ENCODE measurements at regions not wholly inside any gene's neighbourhood (a gene's known extent, or its start where the extent isn't known, plus 50 kb on each side); places are given as distances from the start of the nearest gene placed in this dataset.

DNA sequence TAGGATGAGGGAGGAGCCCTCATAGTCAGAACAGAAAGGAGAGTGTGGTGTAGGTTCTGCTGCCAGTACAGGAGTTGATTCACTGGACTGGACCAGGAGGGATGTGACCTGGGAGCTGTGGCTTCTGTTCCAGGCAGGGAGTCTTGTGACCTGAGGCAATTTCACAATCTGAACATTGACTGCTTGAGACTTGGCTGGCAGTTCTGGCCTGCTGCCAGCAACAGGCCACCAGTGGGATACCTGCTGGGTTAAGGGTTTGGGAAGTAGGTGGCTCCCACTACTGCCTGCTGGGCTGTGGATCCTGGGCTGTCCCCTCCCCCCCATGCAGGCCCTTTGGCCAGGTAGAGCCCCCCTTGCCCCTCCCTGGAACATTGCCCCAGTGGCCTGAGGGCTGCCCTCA lies 268.6 kb upstream of the ARRDC3 start:
- no peaks in the 10 kb centered on the region for H3K27me3 Mint-ChIP-seq (ENCODE audit: low read depth)
- H3K36me3 Mint-ChIP-seq (ENCODE audit: insufficient read depth in 2 of 2) = peaks cover 0 to 1% of the 10 kb centered on the region in 2 donors
- H3K4me3 Mint-ChIP-seq = no peak overlapping the region
- no peak overlapping the region for H3K27ac Mint-ChIP-seq
- H3K9me3 Mint-ChIP-seq = peaks cover 10 to 13% of the 10 kb centered on the region in 2 donors
- ATAC-seq (replicated peaks in 1 of 2) = no peak
- H3K4me1 Mint-ChIP-seq (ENCODE audit: low read depth) = no peaks in the 10 kb centered on the region
- no peak for DNase-seq

DNA sequence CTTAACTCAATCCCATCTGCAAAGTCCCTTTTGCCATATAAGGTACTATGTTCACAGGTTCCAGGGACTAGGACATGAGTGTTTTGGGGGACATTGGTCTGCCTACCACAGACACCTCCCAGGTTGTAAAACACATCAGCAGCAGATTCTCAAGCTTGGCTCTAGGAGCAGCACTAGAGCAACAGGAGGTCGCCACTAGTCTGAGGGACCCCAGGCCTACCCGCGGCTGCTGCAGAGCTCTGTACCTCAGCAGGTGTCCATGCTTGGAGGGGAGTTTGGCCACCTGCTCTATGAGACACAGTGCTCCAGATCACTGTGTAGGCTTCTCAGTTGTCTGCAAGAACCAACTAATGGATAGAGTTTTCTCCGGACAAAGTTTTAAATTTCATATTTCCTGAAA lies 262.2 kb upstream of the ARRDC3 start:
- Mint-ChIP-seq H3K4me3 (no peak overlapping the region), H3K9me3 (no peaks in the 10 kb centered on the region), H3K27ac (no peak overlapping the region)

DNA sequence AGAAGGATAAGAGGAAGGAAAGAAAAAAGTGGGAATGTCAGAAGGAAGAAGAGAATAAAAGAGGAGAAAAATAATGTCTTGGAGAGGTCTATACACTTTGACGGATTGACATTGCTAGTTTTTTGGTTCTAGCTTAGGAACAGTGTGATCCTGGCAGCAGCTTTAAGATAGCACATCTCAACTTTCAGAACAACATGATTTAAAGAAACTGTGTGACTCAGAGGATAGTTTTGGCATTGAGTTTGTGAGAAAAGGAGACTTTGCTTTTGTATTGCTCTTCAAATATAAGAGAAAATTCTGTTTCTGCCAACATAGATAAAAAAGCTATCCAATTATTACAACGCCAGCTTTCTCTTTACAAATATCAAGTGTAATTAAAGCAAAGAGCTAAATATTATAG lies 260.7 kb upstream of the ARRDC3 start:
- Mint-ChIP-seq H3K9me3 (no peaks in the 10 kb centered on the region), H3K4me3 (no peak overlapping the region), H3K4me1 (ENCODE audit: low read depth) (no peaks in the 10 kb centered on the region), H3K36me3 (ENCODE audit: insufficient read depth in 2 of 2) (no peaks in the 10 kb centered on the region), H3K27me3 (ENCODE audit: low read depth) (no peaks in the 10 kb centered on the region), H3K27ac (no peak overlapping the region)
- ATAC-seq (replicated peaks in 1 of 2) = no peak
- DNase-seq = no peak

More for the DNA sequence above, 262.2 kb upstream of the ARRDC3 start:
- H3K27me3 Mint-ChIP-seq (ENCODE audit: low read depth) = no peaks in the 10 kb centered on the region
- H3K36me3 Mint-ChIP-seq (ENCODE audit: insufficient read depth in 2 of 2) = no peaks in the 10 kb centered on the region
- H3K4me1 Mint-ChIP-seq (ENCODE audit: low read depth) = no peaks in the 10 kb centered on the region
- ATAC-seq (replicated peaks in 1 of 2) (no peak), DNase-seq (no peak)

DNA sequence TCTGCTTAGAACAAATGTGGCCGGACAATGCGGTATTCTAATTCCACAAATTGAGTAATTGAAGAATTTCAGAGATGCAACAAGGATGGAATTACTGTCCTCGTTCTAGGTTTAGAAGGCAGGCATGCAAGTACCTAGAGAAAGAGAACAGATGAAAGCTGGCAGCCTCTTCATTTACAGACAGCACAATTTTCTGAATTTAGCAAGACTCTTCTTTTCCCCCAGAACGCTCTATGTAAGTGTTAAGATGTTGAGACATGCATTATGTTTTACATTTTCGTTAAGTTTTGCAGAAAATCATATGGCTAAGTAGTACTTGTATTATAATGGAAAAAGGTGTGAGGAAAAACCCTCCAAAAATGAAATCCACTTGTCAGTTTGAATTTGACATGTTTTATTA lies 259.5 kb upstream of the ARRDC3 start:
- no peak overlapping the region for H3K4me3 Mint-ChIP-seq
- H3K27ac Mint-ChIP-seq = no peak overlapping the region
- no peaks in the 10 kb centered on the region for H3K36me3 Mint-ChIP-seq (ENCODE audit: insufficient read depth in 2 of 2)
- no peaks in the 10 kb centered on the region for H3K4me1 Mint-ChIP-seq (ENCODE audit: low read depth)
- no peak for DNase-seq
- no peak for ATAC-seq (replicated peaks in 1 of 2)
- H3K27me3 Mint-ChIP-seq (ENCODE audit: low read depth) = no peaks in the 10 kb centered on the region
- no peaks in the 10 kb centered on the region for H3K9me3 Mint-ChIP-seq

DNA sequence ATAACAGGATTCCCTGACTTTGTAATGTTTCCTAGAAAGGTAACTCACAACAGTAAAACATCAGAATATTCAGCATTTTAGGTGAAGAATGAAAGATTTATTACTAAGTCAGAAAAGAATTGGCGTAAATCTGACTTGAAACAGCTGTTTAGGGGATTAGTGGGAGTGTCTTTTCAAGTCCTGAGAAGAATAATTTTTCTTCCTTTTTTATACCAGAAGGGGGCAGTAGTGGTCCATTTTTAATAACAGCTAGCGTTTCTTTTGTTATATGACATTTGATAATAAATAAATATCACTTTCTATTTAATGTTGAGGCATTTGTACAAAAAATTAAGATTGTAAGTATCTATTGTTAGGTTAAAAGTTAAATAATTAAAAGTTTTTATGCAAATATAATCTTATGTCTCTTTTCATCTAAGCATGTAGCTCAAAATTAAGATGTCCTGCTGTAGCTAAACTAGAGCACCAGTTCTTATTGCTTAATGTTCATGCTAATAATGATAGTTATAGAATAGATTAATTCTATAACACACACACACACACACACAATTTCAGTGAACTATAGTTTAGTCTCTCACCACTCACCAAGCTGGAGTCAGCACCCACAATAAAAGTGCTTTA lies 258.7 kb upstream of the ARRDC3 start:
- Mint-ChIP-seq H3K27ac (no peak overlapping the region), H3K36me3 (ENCODE audit: insufficient read depth in 2 of 2) (no peaks in the 10 kb centered on the region), H3K4me1 (ENCODE audit: low read depth) (no peaks in the 10 kb centered on the region), H3K27me3 (ENCODE audit: low read depth) (no peaks in the 10 kb centered on the region), H3K4me3 (no peak overlapping the region), H3K9me3 (no peaks in the 10 kb centered on the region)
- ATAC-seq (replicated peaks in 1 of 2) = no peak
- no peak for DNase-seq

DNA sequence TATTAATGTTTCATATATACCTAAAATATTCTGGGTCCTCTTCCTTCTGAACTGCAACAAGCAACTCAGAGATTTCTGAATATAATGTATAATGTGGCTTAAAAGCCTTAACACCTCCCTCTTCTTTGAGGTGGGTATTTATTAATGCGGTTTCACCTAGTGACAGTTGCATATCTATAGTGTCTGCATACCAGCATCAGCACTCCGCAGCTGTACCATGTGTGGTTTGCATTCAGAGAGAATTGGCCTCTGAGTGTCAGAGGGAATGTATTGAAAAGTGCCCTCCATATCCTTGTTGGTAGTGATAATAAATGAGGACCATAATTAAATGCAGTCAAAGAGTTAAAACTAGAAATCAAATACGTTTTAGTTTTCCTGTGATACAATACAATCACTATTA lies 256.6 kb upstream of the ARRDC3 start:
- DNase-seq = no peak
- Mint-ChIP-seq H3K4me3 (no peak overlapping the region), H3K27ac (no peak overlapping the region), H3K9me3 (no peaks in the 10 kb centered on the region), H3K36me3 (ENCODE audit: insufficient read depth in 2 of 2) (no peaks in the 10 kb centered on the region), H3K4me1 (ENCODE audit: low read depth) (no peaks in the 10 kb centered on the region), H3K27me3 (ENCODE audit: low read depth) (no peaks in the 10 kb centered on the region)
- ATAC-seq (replicated peaks in 1 of 2) = no peak

DNA sequence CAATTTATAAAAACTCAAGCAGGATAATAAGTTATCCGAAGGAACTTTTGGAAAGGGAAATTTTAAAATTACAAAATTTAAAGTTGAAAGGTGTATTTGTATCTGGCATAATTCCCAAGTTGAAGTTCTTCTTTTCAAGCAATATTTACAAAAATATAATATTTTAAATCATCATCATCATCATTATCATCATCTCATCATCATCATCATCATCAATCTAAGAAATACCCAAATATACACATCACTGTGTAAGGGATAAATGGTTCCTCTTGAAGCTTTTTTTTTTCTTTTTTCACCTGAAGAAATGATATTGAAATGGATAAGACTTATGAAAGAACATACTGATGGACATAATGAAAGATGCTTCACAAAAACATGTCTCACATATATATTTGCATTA lies 254.9 kb upstream of the ARRDC3 start:
- H3K36me3 Mint-ChIP-seq (ENCODE audit: insufficient read depth in 2 of 2) = no peaks in the 10 kb centered on the region
- H3K4me1 Mint-ChIP-seq (ENCODE audit: low read depth) = no peaks in the 10 kb centered on the region
- ATAC-seq (replicated peaks in 1 of 2) (no peak), DNase-seq (no peak)
- no peaks in the 10 kb centered on the region for H3K9me3 Mint-ChIP-seq
- H3K27ac Mint-ChIP-seq = no peak overlapping the region
- no peaks in the 10 kb centered on the region for H3K27me3 Mint-ChIP-seq (ENCODE audit: low read depth)
- no peak overlapping the region for H3K4me3 Mint-ChIP-seq

DNA sequence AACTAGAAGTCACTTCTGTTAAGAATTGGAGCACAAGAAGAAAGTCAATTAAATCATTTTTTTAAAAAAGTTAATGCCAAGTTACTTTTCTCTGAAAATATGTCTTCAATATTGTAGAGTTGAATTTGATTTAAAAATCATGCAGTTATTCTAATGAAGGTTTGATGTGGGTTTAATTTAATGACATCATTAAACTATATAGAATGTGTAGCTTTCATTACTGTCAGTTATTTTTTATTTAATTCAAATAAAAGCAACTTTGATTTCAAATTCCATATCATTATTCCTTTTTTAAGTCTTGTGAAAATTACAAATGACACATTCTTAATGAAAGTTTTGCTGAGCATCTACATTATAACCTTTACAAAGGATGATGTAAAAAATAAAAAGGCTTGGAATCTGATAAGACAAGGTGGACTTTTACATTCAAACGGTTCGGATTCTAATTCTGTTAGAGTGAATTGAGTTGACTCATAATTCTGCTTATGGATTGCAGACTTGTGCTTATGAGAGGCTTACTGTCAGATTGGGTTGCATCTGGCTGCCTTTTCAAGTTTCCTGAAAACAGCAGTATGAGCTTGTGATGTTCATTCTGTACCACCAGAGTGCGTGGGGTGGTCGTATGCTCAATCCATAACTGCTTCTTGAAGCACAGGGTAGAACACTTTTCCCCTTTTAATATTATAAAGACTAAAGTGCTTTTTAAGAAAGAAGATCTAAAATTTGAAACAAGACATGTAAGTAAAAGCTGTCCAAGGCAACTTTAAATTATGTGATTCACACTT lies 253.0 kb upstream of the ARRDC3 start:
- DNase-seq (no peak), ATAC-seq (replicated peaks in 1 of 2) (no peak)
- no peaks in the 10 kb centered on the region for H3K9me3 Mint-ChIP-seq
- no peaks in the 10 kb centered on the region for H3K27me3 Mint-ChIP-seq (ENCODE audit: low read depth)
- H3K4me3 Mint-ChIP-seq = no peak overlapping the region
- H3K27ac Mint-ChIP-seq = no peak overlapping the region
- H3K36me3 Mint-ChIP-seq (ENCODE audit: insufficient read depth in 2 of 2) = no peaks in the 10 kb centered on the region
- H3K4me1 Mint-ChIP-seq (ENCODE audit: low read depth) = no peaks in the 10 kb centered on the region

DNA sequence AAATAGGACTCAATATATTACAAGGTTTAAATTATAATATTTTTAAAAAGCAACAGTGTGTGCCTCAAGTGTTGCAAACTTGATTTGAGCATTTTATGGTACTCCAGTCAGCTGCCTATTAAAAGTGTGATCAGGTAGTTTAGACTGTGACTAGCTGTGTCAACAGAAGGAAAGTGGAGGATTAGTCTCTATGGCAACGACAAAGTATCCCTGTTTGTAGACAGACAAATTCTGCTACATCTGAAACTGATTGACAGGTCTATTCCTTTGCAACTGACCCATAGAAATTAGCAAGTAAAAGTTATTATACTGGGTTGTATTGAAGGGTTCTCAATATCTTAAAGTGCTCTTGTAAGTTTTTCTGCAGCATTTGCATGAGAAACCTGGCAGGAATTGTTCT lies 249.8 kb upstream of the ARRDC3 start:
- H3K4me3 Mint-ChIP-seq = no peak overlapping the region
- H3K4me1 Mint-ChIP-seq (ENCODE audit: low read depth) = no peaks in the 10 kb centered on the region
- no peaks in the 10 kb centered on the region for H3K36me3 Mint-ChIP-seq (ENCODE audit: insufficient read depth in 2 of 2)
- no peaks in the 10 kb centered on the region for H3K9me3 Mint-ChIP-seq
- DNase-seq (no peak), ATAC-seq (replicated peaks in 1 of 2) (no peak)
- H3K27me3 Mint-ChIP-seq (ENCODE audit: low read depth) = no peaks in the 10 kb centered on the region
- H3K27ac Mint-ChIP-seq = no peak overlapping the region

DNA sequence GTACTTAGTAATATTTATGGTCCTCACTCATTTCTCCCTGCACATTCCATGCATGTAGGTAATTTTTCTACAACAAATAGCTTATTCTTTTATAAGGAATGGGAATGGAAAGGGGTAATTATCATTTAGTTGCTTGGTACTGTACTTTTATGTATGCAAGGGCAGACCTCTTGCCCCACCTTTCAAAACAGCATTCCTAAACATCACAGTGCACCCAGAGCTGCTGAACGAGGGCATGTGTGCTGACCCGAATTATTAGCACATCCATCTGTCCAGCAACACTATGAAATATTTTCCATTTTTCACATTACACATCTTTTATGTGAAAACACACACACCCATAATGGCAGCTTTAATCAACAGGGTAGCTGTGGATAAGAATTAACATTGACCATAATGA lies 228.6 kb upstream of the ARRDC3 start:
- H3K27me3 Mint-ChIP-seq (ENCODE audit: low read depth) = no peaks in the 10 kb centered on the region
- DNase-seq (no peak), ATAC-seq (replicated peaks in 1 of 2) (no peak)
- H3K4me1 Mint-ChIP-seq (ENCODE audit: low read depth) = no peaks in the 10 kb centered on the region
- no peaks in the 10 kb centered on the region for H3K36me3 Mint-ChIP-seq (ENCODE audit: insufficient read depth in 2 of 2)
- H3K27ac Mint-ChIP-seq = no peak overlapping the region
- no peaks in the 10 kb centered on the region for H3K9me3 Mint-ChIP-seq
- H3K4me3 Mint-ChIP-seq = no peak overlapping the region

DNA sequence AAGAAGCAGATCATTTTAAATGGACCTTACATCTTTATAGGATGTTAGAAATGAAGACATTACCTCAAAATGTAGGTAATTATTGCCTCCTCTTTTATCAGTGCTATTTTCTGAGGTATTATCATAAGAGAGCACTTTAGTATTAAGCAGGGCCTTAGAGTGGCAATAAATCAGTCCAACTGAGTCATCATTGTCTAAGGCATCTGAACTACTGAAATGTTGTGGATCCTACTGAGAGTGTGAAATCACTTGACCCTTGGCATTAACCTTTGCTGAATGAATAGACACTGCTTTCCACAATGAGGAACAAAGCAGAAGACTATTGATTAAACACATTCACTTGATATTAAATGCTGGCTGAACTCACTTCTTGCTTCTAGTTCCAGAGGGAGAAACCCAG lies 224.6 kb upstream of the ARRDC3 start:
- H3K4me1 Mint-ChIP-seq (ENCODE audit: low read depth) = no peaks in the 10 kb centered on the region
- DNase-seq (no peak), ATAC-seq (replicated peaks in 1 of 2) (no peak)
- no peak overlapping the region for H3K27ac Mint-ChIP-seq
- no peaks in the 10 kb centered on the region for H3K27me3 Mint-ChIP-seq (ENCODE audit: low read depth)
- H3K4me3 Mint-ChIP-seq = no peak overlapping the region
- no peaks in the 10 kb centered on the region for H3K9me3 Mint-ChIP-seq
- no peaks in the 10 kb centered on the region for H3K36me3 Mint-ChIP-seq (ENCODE audit: insufficient read depth in 2 of 2)

DNA sequence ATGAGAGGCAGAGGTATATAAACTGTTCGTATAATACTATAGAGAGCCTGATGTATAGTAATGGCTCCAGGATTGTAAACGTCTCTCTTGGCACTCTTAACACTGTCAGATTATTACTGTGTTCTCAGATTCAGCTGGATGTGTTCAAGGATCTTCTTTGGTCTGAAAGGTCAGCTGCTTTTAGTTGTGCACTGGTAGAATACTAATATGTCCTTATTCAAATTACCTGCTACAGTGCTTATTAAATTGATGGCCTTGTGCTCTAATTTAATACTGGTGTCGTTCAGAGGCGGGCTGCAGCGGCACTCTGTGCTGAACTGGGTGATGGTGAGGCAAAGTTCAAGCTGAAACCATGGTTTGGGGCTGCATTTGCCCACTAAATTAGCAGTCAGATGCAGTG lies 216.7 kb upstream of the ARRDC3 start:
- no peaks in the 10 kb centered on the region for H3K4me1 Mint-ChIP-seq (ENCODE audit: low read depth)
- H3K4me3 Mint-ChIP-seq = no peak overlapping the region
- DNase-seq (no peak), ATAC-seq (replicated peaks in 1 of 2) (no peak)
- H3K27me3 Mint-ChIP-seq (ENCODE audit: low read depth) = no peaks in the 10 kb centered on the region
- no peak overlapping the region for H3K27ac Mint-ChIP-seq
- peaks cover 0 to 4% of the 10 kb centered on the region in 2 donors for H3K9me3 Mint-ChIP-seq
- H3K36me3 Mint-ChIP-seq (ENCODE audit: insufficient read depth in 2 of 2) = peaks cover 0 to 2% of the 10 kb centered on the region in 2 donors

DNA sequence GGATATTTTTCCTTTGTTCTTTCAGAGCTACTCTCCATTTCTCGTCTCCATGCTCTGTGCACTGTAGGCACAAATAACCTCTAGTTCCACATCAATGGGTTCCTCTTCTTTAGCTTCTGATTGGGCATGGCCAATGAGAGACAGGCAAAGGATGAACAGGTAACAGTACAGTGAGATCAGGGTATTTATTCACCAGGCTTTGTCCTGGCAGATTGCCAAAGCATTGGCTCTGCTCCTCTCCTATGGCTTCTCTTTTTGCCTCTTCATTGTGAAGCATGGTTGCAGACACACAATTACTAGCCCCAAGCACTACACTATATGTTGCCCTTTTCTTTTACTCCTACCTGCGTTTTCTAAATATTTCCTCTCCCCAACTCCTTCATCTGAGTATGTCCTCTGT lies 215.1 kb upstream of the ARRDC3 start:
- no peaks in the 10 kb centered on the region for H3K27me3 Mint-ChIP-seq (ENCODE audit: low read depth)
- H3K27ac Mint-ChIP-seq = no peak overlapping the region
- DNase-seq (no peak), ATAC-seq (replicated peaks in 1 of 2) (no peak)
- H3K4me1 Mint-ChIP-seq (ENCODE audit: low read depth) = no peaks in the 10 kb centered on the region
- peaks cover 0 to 2% of the 10 kb centered on the region in 2 donors for H3K36me3 Mint-ChIP-seq (ENCODE audit: insufficient read depth in 2 of 2)
- H3K9me3 Mint-ChIP-seq = peaks cover 0 to 4% of the 10 kb centered on the region in 2 donors
- H3K4me3 Mint-ChIP-seq = no peak overlapping the region

DNA sequence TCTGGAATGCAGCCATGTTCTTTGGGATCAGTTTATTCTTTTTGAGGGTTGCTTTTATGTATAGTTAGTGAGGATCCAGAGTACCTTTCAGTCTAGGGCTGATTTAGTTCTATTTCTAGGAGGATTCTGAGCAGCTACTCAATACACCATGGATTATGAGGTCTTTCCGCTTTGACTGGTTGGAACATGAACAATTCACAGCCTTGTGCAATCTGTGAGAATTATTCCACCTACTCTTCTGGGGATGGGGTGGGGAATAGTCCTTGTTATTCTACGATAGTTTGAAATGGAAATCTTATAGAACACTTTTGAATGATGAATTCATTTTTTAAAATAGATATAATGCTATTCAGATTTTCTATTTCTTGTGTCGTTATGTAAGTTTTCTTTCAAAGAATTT lies 212.3 kb upstream of the ARRDC3 start:
- H3K36me3 Mint-ChIP-seq (ENCODE audit: insufficient read depth in 2 of 2) = peaks cover 3 to 5% of the 10 kb centered on the region in 2 donors
- H3K4me1 Mint-ChIP-seq (ENCODE audit: low read depth) = no peaks in the 10 kb centered on the region
- no peak overlapping the region for H3K27ac Mint-ChIP-seq
- H3K4me3 Mint-ChIP-seq = no peak overlapping the region
- H3K9me3 Mint-ChIP-seq = peaks cover 3 to 11% of the 10 kb centered on the region in 2 donors
- DNase-seq = no peak
- H3K27me3 Mint-ChIP-seq (ENCODE audit: low read depth) = no peaks in the 10 kb centered on the region
- no peak for ATAC-seq (replicated peaks in 1 of 2)
